GM12878 (cell line): ENCODE measurements at regions not wholly inside any gene's neighbourhood (a gene's known extent, or its start where the extent isn't known, plus 50 kb on each side); places are given as distances from the start of the nearest gene placed in this dataset.

Source experiments
- ATF2 ChIP-seq: IDR thresholded peaks from 2 replicates; pipeline ENCODE4 v1.6.1; 2012; ENCODE audit warnings: low read length, inconsistent platforms
- CEBPB ChIP-seq, 2 experiments: fragments of 150-350 bp in 1 of 2; IDR thresholded peaks; 2 replicates each; pipeline ENCODE4 v1.6.1; 2012 to 2014; ENCODE audit warnings: low read depth in 2 of 2, low read length in 2 of 2, borderline replicate concordance in 1 of 2, inconsistent platforms in 1 of 2
- CREB1 ChIP-seq: IDR thresholded peaks from 2 replicates; pipeline ENCODE4 v1.6.1; 2012; ENCODE audit warnings: low read depth, mild to moderate bottlenecking, inconsistent platforms
- CTCF ChIP-seq, 3 experiments: IDR thresholded peaks in 2 of 3; conservative IDR thresholded peaks in 1 of 3; 2 replicates each; pipeline ENCODE4 v1.5.1; 2011; ENCODE audit warnings: low read depth in 3 of 3, low read length in 3 of 3, mild to moderate bottlenecking in 3 of 3, control low read depth in 2 of 3, moderate library complexity in 2 of 3, inconsistent platforms in 1 of 3, mixed read lengths in 1 of 3; ENCODE audit not compliant: control insufficient read depth in 2 of 3, insufficient read depth in 1 of 3; ENCODE audit errors: extremely low read depth in 1 of 3
- CUX1 ChIP-seq: IDR thresholded peaks from 2 replicates; pipeline ENCODE4 v1.6.1; 2012; ENCODE audit warnings: improper control_type of control experiment, low read depth, low read length; ENCODE audit not compliant: insufficient replicate concordance
- GABPA ChIP-seq: IDR thresholded peaks from 2 replicates; pipeline ENCODE4 v1.6.1; 2014; ENCODE audit warnings: antibody characterized with exemption, low read depth, mild to moderate bottlenecking, inconsistent platforms
- NFYB ChIP-seq: IDR thresholded peaks from 2 replicates; pipeline ENCODE4 v1.6.1; 2011; ENCODE audit warnings: low read depth, mild to moderate bottlenecking, low read length, improper control_type of control experiment, moderate library complexity; ENCODE audit not compliant: insufficient read depth
- POLR2A ChIP-seq: IDR thresholded peaks from 2 replicates; pipeline ENCODE4 v1.6.1; 2011; ENCODE audit warnings: low read depth, mild to moderate bottlenecking, low read length
- POLR2AphosphoS5 ChIP-seq: IDR thresholded peaks from 2 replicates; pipeline ENCODE4 v1.6.1; 2011; ENCODE audit warnings: mild to moderate bottlenecking, low read length, inconsistent platforms
- RCOR1 ChIP-seq: conservative IDR thresholded peaks from 2 replicates; pipeline ENCODE4 v1.6.1; 2012; ENCODE audit warnings: low read depth, low read length, improper control_type of control experiment
- RELB ChIP-seq: fragments of 450-650 bp; IDR thresholded peaks from 2 replicates; pipeline ENCODE4 v1.6.1; 2017; ENCODE audit warnings: low read depth, mild to moderate bottlenecking, moderate library complexity
- SIN3A ChIP-seq: IDR thresholded peaks from 2 replicates; pipeline ENCODE4 v1.6.1; 2012; ENCODE audit warnings: low read depth, low read length, improper control_type of control experiment
- SMC3 ChIP-seq: IDR thresholded peaks from 2 replicates; pipeline ENCODE4 v1.6.1; 2011; ENCODE audit warnings: low read length, improper control_type of control experiment, borderline replicate concordance

DNA sequence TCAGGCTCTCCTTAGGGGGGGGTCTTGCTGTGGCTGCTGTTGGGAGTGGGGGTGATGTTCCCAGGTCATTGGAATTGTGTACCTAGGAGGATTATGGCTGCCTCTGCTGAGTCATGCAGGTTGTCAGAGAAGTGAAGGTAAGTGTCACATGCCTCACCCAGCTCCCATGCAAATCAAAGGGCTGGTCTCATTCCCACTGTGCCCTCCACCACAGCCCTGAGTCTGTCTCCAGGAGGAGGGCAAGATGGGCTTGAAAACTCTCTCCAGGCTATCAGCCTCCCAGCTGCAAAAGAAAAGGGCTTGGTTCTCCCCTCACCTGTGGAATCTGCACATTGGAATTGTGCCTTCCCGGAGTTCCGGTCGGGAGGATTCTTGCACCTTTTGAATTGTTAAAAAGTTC lies 580.5 kb downstream of the NSUN3 start:
- TF ChIP-seq RCOR1 = no peak
- no peak for TF ChIP-seq GABPA
- no peak for TF ChIP-seq CEBPB (IDR thresholded peaks at IDR 0.05; ENCODE audit: borderline replicate concordance in 1 of 2, low read depth in 2 of 2, low read length in 2 of 2)
- no peak for TF ChIP-seq POLR2A
- no peak for TF ChIP-seq SMC3
- no peak for TF ChIP-seq POLR2AphosphoS5
- TF ChIP-seq CUX1 = no peak
- TF ChIP-seq SIN3A = no peak
- no peak for TF ChIP-seq ATF2
- TF ChIP-seq RELB = no peak
- no peak for TF ChIP-seq CREB1
- no peak for TF ChIP-seq CTCF (IDR thresholded peaks at IDR 0.05 in 2 of 3, conservative IDR thresholded peaks at IDR 0.05 in 1 of 3; ENCODE audit: control insufficient read depth in 2 of 3, extremely low read depth in 1 of 3, insufficient read depth in 1 of 3, low read depth in 3 of 3, low read length in 3 of 3)
- no peak for TF ChIP-seq NFYB
